HepG2 (cell line): ENCODE measurements at regions not wholly inside any gene's neighbourhood (a gene's known extent, or its start where the extent isn't known, plus 50 kb on each side); places are given as distances from the start of the nearest gene placed in this dataset.

Source experiments
- ATAC-seq: fragments of 200-7000 bp; cut with Tn5 transposase; 3 replicates; pipeline ENCODE4 v1.9.1; 2020; ENCODE audit warnings: mild to moderate bottlenecking, moderate library complexity
- BruUV-seq: library from RNA; stranded (reverse); fragments of 400-500 nt; replicated peaks from 2 replicates; lab custom pipeline; 2021; lab: Mats Ljungman, UMichigan
- CTCF ChIA-PET: fragments of 300-600 bp; formaldehyde crosslinking; extraction: SDS; loops from one replicate; lab custom pipeline; 2021; ENCODE audit warnings: low total read pairs, inconsistent platforms, low intra/inter-chr PET ratio; lab: Yijun Ruan, JAX
- POLR2A ChIA-PET: fragments of 350-600 bp; sonication (Branson Sonifier 250); formaldehyde crosslinking; loops from one replicate; lab custom pipeline; 2020; ENCODE audit warnings: antibody characterized with exemption, inconsistent platforms; lab: Yijun Ruan, JAX
- DNase-seq: peaks from one replicate; pipeline ENCODE4 v3.0.0-alpha.2; 2015; ENCODE audit warnings: low spot score
- FAIRE-seq: peaks from 3 replicates; lab custom pipeline; 2011; peaks lifted over from hg19 to GRCh38; lab: Jason Lieb, UNC
- H2AFZ ChIP-seq: one replicate; pipeline ENCODE4 v1.6.1; 2011; ENCODE audit warnings: low read length, inconsistent platforms
- H3K27ac ChIP-seq: fragments of 300-600 bp; 3 replicates; pipeline ENCODE4 v1.8.0; 2011; ENCODE audit warnings: mixed run types, mild to moderate bottlenecking, mixed read lengths, low read length, inconsistent platforms; ENCODE audit not compliant: insufficient read depth; ENCODE audit errors: extremely low read length
- H3K27me3 ChIP-seq, 2 experiments: fragments of 200-600 bp in 1 of 2; 2 replicates in 1 of 2; 3 replicates in 1 of 2; pipeline versions ENCODE4 v1.6.0 to v1.8.0; 2011; ENCODE audit warnings: low read length in 2 of 2, mild to moderate bottlenecking in 2 of 2, moderate library complexity in 2 of 2, inconsistent platforms in 1 of 2; ENCODE audit not compliant: insufficient read depth in 2 of 2, control insufficient read depth in 1 of 2
- H3K36me3 ChIP-seq, 2 experiments: fragments of 200-600 bp in 1 of 2; replicated peaks in 1 of 2; 2 replicates in 1 of 2; 3 replicates in 1 of 2; pipeline versions ENCODE4 v1.5.1 to v1.8.0; 2011; ENCODE audit warnings: low read length in 2 of 2, inconsistent platforms in 1 of 2; ENCODE audit not compliant: insufficient read depth in 2 of 2, control insufficient read depth in 1 of 2
- H3K4me1 ChIP-seq: 2 replicates; pipeline ENCODE4 v1.5.1; 2012; ENCODE audit warnings: low read length, inconsistent platforms; ENCODE audit not compliant: insufficient read depth
- H3K4me2 ChIP-seq: 2 replicates; pipeline ENCODE4 v1.6.0; 2011; ENCODE audit warnings: low read depth, low read length, inconsistent platforms
- H3K4me3 ChIP-seq, 3 experiments: fragments of 200-600 bp in 1 of 3; sonication (generic), shearing (Covaris generic) in 1 of 3; replicated peaks in 1 of 3; 2 replicates each; pipeline ENCODE4 v1.5.1; 2011 to 2016; ENCODE audit warnings: low read length in 3 of 3, inconsistent platforms in 2 of 3, low read depth in 2 of 3, mild to moderate bottlenecking in 2 of 3, control low read depth in 1 of 3, mixed read lengths in 1 of 3; ENCODE audit not compliant: insufficient read depth in 1 of 3
- H3K79me2 ChIP-seq: one replicate; pipeline ENCODE4 v1.6.1; 2011; ENCODE audit warnings: low read length, inconsistent platforms; ENCODE audit not compliant: insufficient read depth
- H3K9ac ChIP-seq: 2 replicates; pipeline ENCODE4 v1.6.0; 2011; ENCODE audit warnings: mild to moderate bottlenecking, low read depth, low read length, inconsistent platforms; ENCODE audit not compliant: insufficient read depth
- H3K9me3 ChIP-seq: 2 replicates; pipeline ENCODE4 v1.5.1; 2012; ENCODE audit warnings: mild to moderate bottlenecking, low read length
- H4K20me1 ChIP-seq: 2 replicates; pipeline ENCODE4 v1.6.0; 2011; ENCODE audit warnings: inconsistent platforms, mild to moderate bottlenecking, low read length, moderate library complexity; ENCODE audit not compliant: insufficient read depth
- CEBPZ ChIP-seq: IDR thresholded peaks from 2 replicates; pipeline ENCODE4 v1.6.1; 2012; ENCODE audit warnings: low read length, improper control_type of control experiment
- CREM ChIP-seq, 2 experiments: sonication (generic) in 1 of 2; formaldehyde crosslinking in 1 of 2; IDR thresholded peaks; 2 replicates each; pipeline versions ENCODE4 v1.4.0 to v1.6.1; 2016 to 2020; ENCODE audit warnings: antibody characterized with exemption in 1 of 2, mild to moderate bottlenecking in 1 of 2, missing genetic modification reagents in 1 of 2
- MEIS1 ChIP-seq: sonication (generic); formaldehyde crosslinking; IDR thresholded peaks from 2 replicates; pipeline ENCODE4 v1.9.0; 2021; ENCODE audit warnings: mild to moderate bottlenecking, missing genetic modification reagents, moderate library complexity, borderline replicate concordance
- MIER2 ChIP-seq: IDR thresholded peaks from 2 replicates; pipeline ENCODE4 v1.6.1; 2016; ENCODE audit warnings: missing biosample characterization, missing genetic modification reagents
- REST ChIP-seq, 2 experiments: IDR thresholded peaks; 2 replicates each; pipeline ENCODE4 v1.6.1; 2011 to 2012; ENCODE audit warnings: low read length in 2 of 2, borderline replicate concordance in 1 of 2, low read depth in 1 of 2, mild to moderate bottlenecking in 1 of 2, moderate library complexity in 1 of 2
- REXO4 ChIP-seq: sonication (generic); formaldehyde crosslinking; IDR thresholded peaks from 2 replicates; pipeline ENCODE4 v1.8.0; 2022; ENCODE audit warnings: missing genetic modification reagents, mild to moderate bottlenecking, borderline replicate concordance
- SIX1 ChIP-seq: sonication (generic); formaldehyde crosslinking; IDR thresholded peaks from 2 replicates; pipeline ENCODE4 v1.4.0; 2020; ENCODE audit warnings: missing genetic modification reagents, borderline replicate concordance
- TBX2 ChIP-seq: sonication (generic); formaldehyde crosslinking; IDR thresholded peaks from 2 replicates; pipeline ENCODE4 v1.5.0; 2020; ENCODE audit warnings: missing genetic modification reagents, mild to moderate bottlenecking, borderline replicate concordance
- WGBS: methylation state at CpG from one replicate; pipeline ENCODE4 v1.1.6; 2017; ENCODE audit warnings: low lambda C conversion rate; 5-methylcytosine and 5-hydroxymethylcytosine counted together
- in situ Hi-C: cut with HindIII; loops from 2 replicates; pipeline ENCODE4 v1.10.0; 2017; ENCODE audit warnings: low pct_unique_long_range_greater_than_20kb; ENCODE audit not compliant: extremely low pct_ligation_motif_present
- intact Hi-C: fragments of 100-400 bp; cut with micrococcal nuclease; formaldehyde crosslinking; loops from one replicate; pipeline ENCODE4 v1.10.0; 2022; ENCODE audit not compliant: unreplicated experiment
- TF ChIP-seq, protein P1 (sequence below): sonication (generic); formaldehyde crosslinking; IDR thresholded peaks from one replicate; pipeline ENCODE4 v1.5.1; 2020; ENCODE audit warnings: mild to moderate bottlenecking, missing genetic modification reagents; ENCODE audit errors: not compliant biosample characterization

- no peaks in the 10 kb centered on the region for H3K79me2 ChIP-seq
- H4K20me1 ChIP-seq: no peaks in the 10 kb centered on the region
- intact Hi-C loops: no loop called here
- H3K9me3 ChIP-seq: no peaks in the 10 kb centered on the region
- 7% methylated on average over 3 of the region's 3 CpGs for WGBS
- no peak for ATAC-seq
- no peaks in the 10 kb centered on the region for H3K4me1 ChIP-seq
- no peak overlapping the region for H3K9ac ChIP-seq
- no peak overlapping the region for H2AFZ ChIP-seq
- FAIRE-seq: no peak
- ChIA-PET CTCF (no interaction called here), POLR2A (no interaction called here)
- H3K27ac ChIP-seq: no peak overlapping the region
- no peaks in the 10 kb centered on the region for H3K36me3 ChIP-seq
- BruUV-seq: no TSS peak
- in situ Hi-C loops: no loop called here
- H3K4me3 ChIP-seq: no peak overlapping the region
- DNase-seq: no peak
- H3K4me2 ChIP-seq: no peak overlapping the region
- H3K27me3 ChIP-seq: no peaks in the 10 kb centered on the region; a peak in 1 of 5 replicates
- TF ChIP-seq SIX1 (CRISPR knock-in tag) (peak; percentile 40; the same call in 1 of the 2 replicates), CEBPZ (no peak), MEIS1 (CRISPR knock-in tag) (no peak), MIER2 (CRISPR knock-in tag) (peak; percentile 89), CREM (IDR thresholded peaks at IDR 0.05) (no peak), CREM (CRISPR knock-in tag; IDR thresholded peaks at IDR 0.05) (no peak), REXO4 (CRISPR knock-in tag) (no peak), TBX2 (CRISPR knock-in tag) (no peak), REST (IDR thresholded peaks at IDR 0.05; ENCODE audit: borderline replicate concordance in 1 of 2, low read depth in 1 of 2, low read length in 2 of 2) (peak; percentile 31 to 90)
- TF ChIP-seq, protein P1, sequence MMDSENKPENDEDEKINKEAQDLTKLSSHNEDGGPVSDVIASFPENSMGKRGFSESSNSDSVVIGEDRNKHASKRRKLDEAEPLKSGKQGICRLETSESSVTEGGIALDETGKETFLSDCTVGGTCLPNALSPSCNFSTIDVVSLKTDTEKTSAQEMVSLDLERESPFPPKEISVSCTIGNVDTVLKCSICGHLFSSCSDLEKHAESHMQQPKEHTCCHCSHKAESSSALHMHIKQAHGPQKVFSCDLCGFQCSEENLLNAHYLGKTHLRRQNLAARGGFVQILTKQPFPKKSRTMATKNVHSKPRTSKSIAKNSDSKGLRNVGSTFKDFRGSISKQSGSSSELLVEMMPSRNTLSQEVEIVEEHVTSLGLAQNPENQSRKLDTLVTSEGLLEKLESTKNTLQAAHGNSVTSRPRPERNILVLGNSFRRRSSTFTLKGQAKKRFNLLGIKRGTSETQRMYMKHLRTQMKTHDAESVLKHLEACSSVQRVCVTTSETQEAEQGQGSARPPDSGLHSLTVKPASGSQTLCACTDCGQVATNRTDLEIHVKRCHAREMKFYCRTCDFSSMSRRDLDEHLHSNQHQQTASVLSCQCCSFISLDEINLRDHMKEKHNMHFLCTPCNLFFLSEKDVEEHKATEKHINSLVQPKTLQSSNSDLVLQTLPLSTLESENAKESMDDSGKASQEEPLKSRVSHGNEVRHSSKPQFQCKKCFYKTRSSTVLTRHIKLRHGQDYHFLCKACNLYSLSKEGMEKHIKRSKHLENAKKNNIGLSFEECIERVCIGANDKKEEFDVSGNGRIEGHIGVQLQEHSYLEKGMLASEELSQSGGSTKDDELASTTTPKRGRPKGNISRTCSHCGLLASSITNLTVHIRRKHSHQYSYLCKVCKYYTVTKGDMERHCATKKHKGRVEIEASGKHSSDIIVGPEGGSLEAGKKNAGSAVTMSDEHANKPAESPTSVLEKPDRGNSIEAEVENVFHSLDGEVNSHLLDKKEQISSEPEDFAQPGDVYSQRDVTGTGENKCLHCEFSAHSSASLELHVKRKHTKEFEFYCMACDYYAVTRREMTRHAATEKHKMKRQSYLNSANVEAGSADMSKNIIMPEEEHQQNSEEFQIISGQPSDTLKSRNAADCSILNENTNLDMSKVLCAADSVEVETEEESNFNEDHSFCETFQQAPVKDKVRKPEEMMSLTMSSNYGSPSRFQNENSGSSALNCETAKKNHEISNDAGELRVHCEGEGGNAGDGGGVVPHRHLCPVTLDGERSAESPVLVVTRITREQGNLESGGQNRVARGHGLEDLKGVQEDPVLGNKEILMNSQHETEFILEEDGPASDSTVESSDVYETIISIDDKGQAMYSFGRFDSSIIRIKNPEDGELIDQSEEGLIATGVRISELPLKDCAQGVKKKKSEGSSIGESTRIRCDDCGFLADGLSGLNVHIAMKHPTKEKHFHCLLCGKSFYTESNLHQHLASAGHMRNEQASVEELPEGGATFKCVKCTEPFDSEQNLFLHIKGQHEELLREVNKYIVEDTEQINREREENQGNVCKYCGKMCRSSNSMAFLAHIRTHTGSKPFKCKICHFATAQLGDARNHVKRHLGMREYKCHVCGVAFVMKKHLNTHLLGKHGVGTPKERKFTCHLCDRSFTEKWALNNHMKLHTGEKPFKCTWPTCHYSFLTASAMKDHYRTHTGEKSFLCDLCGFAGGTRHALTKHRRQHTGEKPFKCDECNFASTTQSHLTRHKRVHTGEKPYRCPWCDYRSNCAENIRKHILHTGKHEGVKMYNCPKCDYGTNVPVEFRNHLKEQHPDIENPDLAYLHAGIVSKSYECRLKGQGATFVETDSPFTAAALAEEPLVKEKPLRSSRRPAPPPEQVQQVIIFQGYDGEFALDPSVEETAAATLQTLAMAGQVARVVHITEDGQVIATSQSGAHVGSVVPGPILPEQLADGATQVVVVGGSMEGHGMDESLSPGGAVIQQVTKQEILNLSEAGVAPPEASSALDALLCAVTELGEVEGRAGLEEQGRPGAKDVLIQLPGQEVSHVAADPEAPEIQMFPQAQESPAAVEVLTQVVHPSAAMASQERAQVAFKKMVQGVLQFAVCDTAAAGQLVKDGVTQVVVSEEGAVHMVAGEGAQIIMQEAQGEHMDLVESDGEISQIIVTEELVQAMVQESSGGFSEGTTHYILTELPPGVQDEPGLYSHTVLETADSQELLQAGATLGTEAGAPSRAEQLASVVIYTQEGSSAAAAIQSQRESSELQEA (CRISPR knock-in tag): no peak
Observed at GRCh38 chr1:4549930-4550329, 104.5 kb upstream of the AJAP1 start.
